ENCODE measurements at regions not wholly inside any gene's neighbourhood (a gene's known extent, or its start where the extent isn't known, plus 50 kb on each side); places are given as distances from the start of the nearest gene placed in this dataset.

GRCh38 chr6:115728171-115728570 lies 332.5 kb downstream of the FRK start:
- TF ChIP-seq CTCF (IDR thresholded peaks at IDR 0.05; ENCODE audit: insufficient read depth, low read depth, low read length, missing control alignments), result no peak
- H3K4me3 ChIP-seq (ENCODE audit: low read length), result no peak overlapping the region
- no peak for DNase-seq (ENCODE audit: low read depth)

- H3K4me3 ChIP-seq (ENCODE audit: low read length), result no peak overlapping the region
- DNase-seq (ENCODE audit: low read depth), result no peak
- no peak for TF ChIP-seq CTCF (IDR thresholded peaks at IDR 0.05; ENCODE audit: insufficient read depth, low read depth, low read length, missing control alignments)
These were observed 339.1 kb downstream of the FRK start for GRCh38 chr6:115721564-115721963.

- no peak for TF ChIP-seq CTCF (IDR thresholded peaks at IDR 0.05; ENCODE audit: insufficient read depth, low read depth, low read length, missing control alignments)
- no peak overlapping the region for H3K4me3 ChIP-seq (ENCODE audit: low read length)
These were observed 339.8 kb downstream of the FRK start for GRCh38 chr6:115720900-115721299.

GRCh38 chr6:115717472-115717871 lies 343.2 kb downstream of the FRK start:
- no peak overlapping the region for H3K4me3 ChIP-seq (ENCODE audit: low read length)
- DNase-seq (ENCODE audit: low read depth), result no peak
- no peak for TF ChIP-seq CTCF (IDR thresholded peaks at IDR 0.05; ENCODE audit: insufficient read depth, low read depth, low read length, missing control alignments)

More at GRCh38 chr6:115720900-115721299, 339.8 kb downstream of the FRK start:
- DNase-seq (ENCODE audit: low read depth), result no peak

- TF ChIP-seq CTCF (IDR thresholded peaks at IDR 0.05; ENCODE audit: insufficient read depth, low read depth, low read length, missing control alignments), result no peak
- no peak overlapping the region for H3K4me3 ChIP-seq (ENCODE audit: low read length)
- DNase-seq (ENCODE audit: low read depth), result no peak
These were observed 343.6 kb downstream of the FRK start for GRCh38 chr6:115717062-115717461.

- no peak for DNase-seq (ENCODE audit: low read depth)
These were observed 348.3 kb downstream of the FRK start for GRCh38 chr6:115712291-115712961.

More at GRCh38 chr6:115712291-115712961, 348.3 kb downstream of the FRK start:
- no peak overlapping the region for H3K4me3 ChIP-seq (ENCODE audit: low read length)
- TF ChIP-seq CTCF (IDR thresholded peaks at IDR 0.05; ENCODE audit: insufficient read depth, low read depth, low read length, missing control alignments), result no peak
